ENCODE measurements at regions not wholly inside any gene's neighbourhood (a gene's known extent, or its start where the extent isn't known, plus 50 kb on each side); places are given as distances from the start of the nearest gene placed in this dataset.

GRCh38 chr2:239881561-239882320 is 143.4 kb downstream of the NDUFA10 start:
- peak; percentile 79 for TF ChIP-seq GATA3 (IDR thresholded peaks at IDR 0.05; ENCODE audit: low read depth, low read length)
- peak; percentile 93 for TF ChIP-seq GATA2 (IDR thresholded peaks at IDR 0.05; ENCODE audit: low read depth, low read length)

Data from SH-SY5Y (cell line).